NCI-H2029 (cell line): ENCODE measurements at regions not wholly inside any gene's neighbourhood (a gene's known extent, or its start where the extent isn't known, plus 50 kb on each side); places are given as distances from the start of the nearest gene placed in this dataset.
"Not testable (repeated sequence)": the region's sequence is repeated elsewhere in the genome, so short reads cannot be mapped to it uniquely, and the experiment has no call there.

Experiments
- DNase-seq: peaks from one replicate; lab custom pipeline; 2025; lab: John Stamatoyannopoulos, UW

- not testable (repeated sequence) for DNase-seq
Measured at GRCh38 chr2:111579500-111580134, 304.4 kb downstream of the ANAPC1 start.

DNA sequence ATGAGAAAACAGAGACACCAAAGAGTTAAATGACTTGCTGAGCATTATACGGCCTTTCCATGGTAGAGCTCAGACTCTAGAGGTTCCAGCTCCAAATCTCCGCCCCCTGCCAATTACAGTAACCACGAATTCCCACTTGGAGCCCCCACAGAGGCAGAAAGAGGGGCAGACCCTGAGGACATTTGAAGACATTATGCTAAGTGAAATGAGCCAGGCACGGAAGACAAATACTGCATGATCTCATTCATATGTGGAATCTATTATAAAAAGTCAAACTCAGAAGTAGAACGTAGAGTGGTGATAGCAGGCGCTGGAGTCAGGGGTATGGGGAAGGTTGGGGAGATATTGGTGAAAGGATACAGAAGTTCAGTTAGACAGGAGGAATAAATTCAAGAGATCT is 303.4 kb downstream of the ANAPC1 start:
- not testable (repeated sequence) for DNase-seq

GRCh38 chr2:111582090-111582489 is 301.9 kb downstream of the ANAPC1 start:
- not testable (repeated sequence) for DNase-seq

DNA sequence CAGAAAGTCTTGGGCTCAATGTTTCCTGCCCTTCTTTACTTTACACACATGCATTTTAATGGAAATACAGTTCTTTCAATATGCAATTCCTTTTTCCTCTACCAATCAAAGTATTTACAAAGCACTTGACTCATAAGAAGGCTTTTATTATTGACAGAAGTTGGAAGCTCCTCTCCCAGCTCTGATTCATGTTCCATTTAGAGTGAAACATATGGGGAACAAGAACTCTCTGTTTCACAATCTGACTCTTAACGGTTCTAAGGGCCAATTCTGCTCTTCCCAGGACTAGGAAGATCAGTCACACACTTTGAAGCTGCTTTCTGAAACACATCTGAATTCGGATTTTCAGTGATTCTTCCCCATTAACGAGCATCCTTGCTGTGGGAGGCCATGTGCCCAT is 300.5 kb downstream of the ANAPC1 start:
- not testable (repeated sequence) for DNase-seq

DNA sequence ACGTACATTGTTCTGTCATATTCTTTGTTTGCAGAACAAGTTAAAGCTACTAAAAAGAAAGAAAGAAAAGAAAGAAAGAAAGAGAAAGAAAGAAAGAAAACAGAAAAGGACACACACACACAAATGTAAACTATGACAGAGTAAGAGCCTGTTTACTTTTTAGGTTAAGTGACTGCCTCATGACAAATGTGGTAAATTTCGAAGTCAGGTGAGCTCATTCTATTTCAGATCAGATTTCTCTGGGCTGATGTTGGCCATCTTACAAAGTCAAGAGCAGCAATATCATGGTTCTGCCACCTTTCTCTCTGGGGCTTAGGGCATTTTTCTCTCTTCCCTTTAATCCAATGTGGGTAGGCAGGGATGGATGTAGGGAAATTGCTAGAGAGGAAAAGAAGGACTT is 299.5 kb downstream of the ANAPC1 start:
- not testable (repeated sequence) for DNase-seq

DNA sequence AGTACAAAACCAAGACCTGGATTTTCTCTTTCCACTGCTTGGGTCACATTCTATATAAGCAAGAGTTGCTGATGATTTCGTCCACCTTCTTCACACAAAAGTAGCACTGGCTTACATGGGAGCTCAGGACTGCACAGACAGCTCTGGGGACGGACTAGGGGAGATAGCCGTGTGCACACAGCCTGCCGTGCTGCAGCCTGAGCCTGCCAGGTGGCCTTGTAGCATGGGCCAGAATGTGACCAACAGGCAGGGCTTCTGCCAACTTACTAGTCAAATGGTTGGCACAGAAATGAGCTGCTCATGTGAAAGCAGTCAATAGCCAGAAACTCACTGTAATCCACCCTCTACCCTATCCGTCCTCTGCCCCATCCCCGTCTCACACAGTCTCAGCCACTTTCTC is 299.0 kb downstream of the ANAPC1 start:
- not testable (repeated sequence) for DNase-seq

GRCh38 chr2:111586014-111586413 is 298.0 kb downstream of the ANAPC1 start:
- not testable (repeated sequence) for DNase-seq

- not testable (repeated sequence) for DNase-seq
Measured at GRCh38 chr2:111595072-111595471, 288.9 kb downstream of the ANAPC1 start.

DNA sequence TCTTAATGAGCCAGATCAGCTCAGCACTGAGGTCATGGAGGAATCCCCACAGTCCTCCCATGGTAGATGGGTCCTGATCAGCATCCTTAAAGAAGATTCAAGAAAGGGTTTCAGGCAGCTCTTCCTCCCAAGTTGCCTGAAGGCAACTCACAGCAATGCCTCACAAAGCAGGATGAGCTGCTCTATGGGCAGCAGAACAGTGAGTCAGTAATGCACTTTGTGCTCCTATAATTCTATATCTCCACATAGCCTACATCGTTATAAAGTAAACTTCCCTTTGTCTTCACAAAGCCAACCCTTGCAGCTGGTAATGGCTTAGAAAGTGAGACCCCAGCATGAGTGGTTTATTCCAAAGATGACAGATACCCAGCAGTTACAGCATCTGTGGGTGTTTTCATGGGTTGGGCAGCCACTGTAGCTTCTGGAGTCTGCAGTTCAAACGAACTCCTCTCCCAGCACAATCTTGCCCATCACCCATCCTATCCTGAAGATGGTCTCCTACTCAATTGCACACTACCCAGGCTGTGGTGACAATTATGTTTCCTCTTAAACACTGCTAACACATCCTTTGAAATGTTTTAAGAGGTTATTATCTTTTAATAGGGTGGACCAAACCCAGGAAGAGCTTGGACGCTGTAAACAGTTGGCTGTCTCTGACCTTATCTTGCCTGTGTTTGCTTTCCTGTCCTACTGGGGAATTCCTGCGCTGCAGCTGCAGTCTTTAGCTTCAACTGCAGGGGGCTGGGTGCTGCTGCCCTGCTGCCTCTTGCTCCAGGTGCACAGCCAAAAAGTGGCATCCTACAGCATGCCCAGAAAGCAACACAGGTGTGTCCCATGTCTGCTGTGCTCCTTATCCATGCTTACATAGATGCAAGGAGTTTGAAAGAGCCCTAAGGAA is 286.9 kb downstream of the ANAPC1 start:
- not testable (repeated sequence) for DNase-seq

DNA sequence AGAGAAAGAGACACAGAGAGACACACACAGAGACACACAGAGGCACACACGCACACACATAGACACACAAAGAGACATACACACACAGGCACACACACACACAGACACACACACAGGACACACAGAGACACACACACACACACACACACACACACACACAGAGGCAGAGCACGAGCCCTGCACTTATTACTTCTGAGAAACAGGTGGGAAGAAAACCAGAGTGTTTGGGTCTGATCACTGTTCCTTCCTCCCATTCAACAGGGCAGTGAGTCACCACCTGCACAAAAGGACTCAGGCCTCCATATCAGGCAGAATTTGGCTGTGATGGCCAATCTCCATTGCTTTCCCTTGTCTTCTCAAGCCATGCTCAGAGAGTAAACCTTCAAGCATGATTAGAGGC is 285.0 kb downstream of the ANAPC1 start:
- DNase-seq, result not testable (repeated sequence)

DNA sequence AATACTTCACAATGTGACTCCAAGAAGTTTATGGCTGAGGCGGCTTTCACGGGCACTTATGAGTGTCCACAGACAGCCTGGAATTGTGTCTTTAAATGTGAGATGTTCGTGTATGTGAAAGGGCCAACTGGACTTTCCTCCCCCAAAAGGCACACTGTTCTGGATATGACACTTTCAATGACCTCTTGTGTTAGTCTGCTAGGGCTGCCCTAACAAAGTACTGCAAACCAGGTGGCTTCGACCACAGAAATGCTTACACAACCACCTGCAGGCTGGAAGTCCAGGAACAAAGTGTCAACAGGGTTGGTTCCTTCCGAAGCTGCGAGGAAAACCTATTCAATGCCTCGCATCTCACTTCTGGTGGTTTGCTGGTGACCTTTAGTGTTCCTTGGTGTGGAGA is 281.7 kb downstream of the ANAPC1 start:
- DNase-seq, result not testable (repeated sequence)

DNA sequence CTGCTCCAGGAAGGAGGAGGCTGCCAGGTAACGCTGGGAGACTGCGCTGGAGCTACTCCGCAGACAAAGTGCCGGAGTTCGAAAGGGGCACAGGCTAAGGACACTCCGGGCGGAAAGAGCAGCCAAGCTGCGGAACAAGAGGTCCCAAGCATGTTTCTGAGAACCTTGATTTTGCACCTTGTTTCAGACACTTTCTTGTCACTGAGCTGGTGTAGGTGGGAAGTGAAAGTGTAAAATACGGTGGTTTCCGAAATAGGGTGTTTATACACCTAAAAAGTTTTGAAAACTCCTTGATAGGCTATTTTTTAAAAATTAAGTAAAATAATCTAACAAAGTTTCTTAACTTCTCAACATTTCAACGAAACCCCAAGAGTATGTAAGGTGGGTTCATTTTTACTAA is 278.2 kb downstream of the ANAPC1 start:
- DNase-seq, result not testable (repeated sequence)

DNA sequence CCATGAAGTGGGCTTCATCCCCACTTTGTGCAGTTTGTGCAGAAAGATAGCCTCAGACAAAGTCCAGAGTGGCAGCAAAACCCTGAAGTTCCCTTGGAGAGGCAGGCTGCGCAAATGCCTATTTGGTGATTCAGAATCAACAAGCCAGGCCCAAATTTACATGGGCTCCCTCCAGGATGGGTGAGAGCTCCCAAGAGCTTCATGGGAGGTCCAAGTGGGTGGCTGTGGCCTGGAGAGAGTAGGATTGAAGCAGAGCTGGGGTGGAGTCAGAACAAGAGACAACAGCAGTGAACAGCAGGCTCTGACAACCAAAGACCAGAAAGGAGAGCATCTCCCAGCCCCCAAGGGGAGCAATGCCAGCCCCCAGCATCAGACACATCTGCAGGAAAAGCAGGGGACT is 277.4 kb downstream of the ANAPC1 start:
- not testable (repeated sequence) for DNase-seq

- DNase-seq, result not testable (repeated sequence)
Measured at GRCh38 chr2:111609146-111609844, 274.7 kb downstream of the ANAPC1 start.

DNA sequence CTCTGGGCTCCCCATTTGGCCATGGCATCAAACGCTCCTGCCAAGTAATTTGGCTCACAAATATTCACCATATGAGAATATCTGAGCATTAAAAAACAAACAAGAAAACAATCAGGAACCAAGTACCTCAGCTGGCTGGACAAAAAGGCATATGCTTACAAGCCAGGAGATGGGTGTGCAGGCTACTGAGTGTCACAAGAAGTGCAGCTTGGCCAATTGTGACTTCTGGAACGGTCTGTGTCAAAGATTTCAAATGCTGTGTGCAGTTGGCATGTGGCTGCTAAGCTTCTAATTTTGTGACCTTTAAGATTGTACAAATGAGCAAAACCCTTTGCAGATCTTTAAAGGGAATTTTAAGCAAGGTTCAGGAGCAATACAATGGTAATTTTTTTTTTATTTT is 274.0 kb downstream of the ANAPC1 start:
- not testable (repeated sequence) for DNase-seq

DNA sequence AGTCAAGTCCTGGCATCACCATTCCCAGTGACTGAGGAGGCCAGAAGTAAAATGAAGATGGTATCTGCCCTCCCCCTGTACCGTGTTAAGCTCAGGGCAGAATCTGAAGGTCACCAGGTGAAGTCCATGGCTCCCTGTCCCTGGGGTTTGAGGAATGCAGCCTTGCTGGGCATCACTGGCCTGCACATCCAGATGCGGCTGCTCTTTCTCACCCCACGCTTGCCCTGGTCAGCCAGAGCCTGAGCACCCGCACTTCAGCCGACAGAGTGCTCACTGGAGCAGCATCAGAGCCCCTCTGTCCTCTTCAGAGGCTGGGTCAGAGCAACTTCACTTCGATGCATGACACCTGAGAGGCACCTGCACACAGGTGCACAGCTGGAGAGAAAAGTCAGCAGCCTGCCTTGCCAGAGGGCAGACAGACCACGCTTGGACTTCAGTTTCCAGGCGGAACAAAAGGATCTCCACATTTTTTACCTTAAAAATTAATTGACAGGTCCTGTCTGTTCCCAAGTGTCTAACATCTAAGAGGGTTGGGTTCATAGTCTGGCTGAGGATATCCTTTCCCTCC is 267.3 kb downstream of the ANAPC1 start:
- DNase-seq, result no peak

GRCh38 chr2:111617299-111618225 is 266.4 kb downstream of the ANAPC1 start:
- DNase-seq, result no peak

GRCh38 chr2:111618226-111618977 is 265.6 kb downstream of the ANAPC1 start:
- no peak for DNase-seq

DNA sequence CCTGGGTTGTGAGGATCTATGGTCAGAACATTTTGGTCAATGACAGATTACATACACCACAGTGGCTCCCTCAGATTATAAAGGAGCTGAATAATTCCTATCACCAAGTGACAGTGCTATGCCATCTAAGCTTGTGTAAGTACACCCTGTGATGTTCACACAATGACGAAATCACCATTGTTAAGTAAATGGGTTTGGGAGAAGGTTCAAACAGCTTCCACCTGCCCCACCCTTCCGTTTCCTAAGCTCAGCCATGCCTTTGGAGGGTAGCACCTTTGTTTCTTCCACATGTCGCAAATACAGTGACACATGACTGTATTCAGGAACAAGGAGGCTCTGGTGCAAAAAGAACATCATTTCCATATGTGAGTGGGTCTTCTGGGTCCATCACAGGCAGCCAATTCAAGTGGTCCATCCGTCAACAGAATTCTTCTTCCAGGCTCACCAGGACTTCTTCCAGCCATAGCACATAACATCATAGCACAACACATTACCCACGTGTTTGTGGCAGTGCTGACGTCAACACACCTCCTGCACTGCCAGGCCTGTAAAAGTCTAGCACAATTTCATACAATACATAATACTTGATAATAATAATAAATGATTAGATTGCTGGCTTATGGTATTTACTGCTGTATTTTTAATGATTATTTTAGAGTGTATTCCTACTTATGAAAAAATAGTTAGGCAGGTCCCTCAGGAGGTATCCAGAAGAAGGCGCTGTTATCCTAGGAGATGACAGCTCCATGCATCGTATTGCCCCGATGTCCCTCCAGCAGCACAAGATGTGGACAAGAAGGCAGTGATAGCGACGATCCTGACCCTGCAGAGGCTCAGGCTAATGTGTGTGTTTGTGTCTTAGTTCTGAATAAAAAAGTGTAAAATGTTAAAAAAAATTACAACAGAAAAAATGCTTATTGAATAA is 264.8 kb downstream of the ANAPC1 start:
- no peak for DNase-seq
